Loucy (cell line): ENCODE measurements at regions not wholly inside any gene's neighbourhood (a gene's known extent, or its start where the extent isn't known, plus 50 kb on each side); places are given as distances from the start of the nearest gene placed in this dataset.

Experiments used
- H2AFZ ChIP-seq: fragments of 200-600 bp; sonication (generic); 2 replicates; pipeline ENCODE4 v1.6.0; 2016; ENCODE audit warnings: antibody characterized with exemption, mild to moderate bottlenecking, low read length, moderate library complexity
- H3F3A ChIP-seq: fragments of 200-600 bp; 2 replicates; pipeline ENCODE4 v1.6.0; 2016; ENCODE audit warnings: antibody characterized with exemption, low read depth, mild to moderate bottlenecking
- H3K27me3 ChIP-seq: fragments of 200-600 bp; sonication (generic); 2 replicates; pipeline ENCODE4 v1.6.1; 2014; ENCODE audit warnings: low read length, mild to moderate bottlenecking; ENCODE audit not compliant: insufficient read depth, poor library complexity, severe bottlenecking
- H3K36me3 ChIP-seq: fragments of 200-600 bp; sonication (generic); 2 replicates; pipeline ENCODE4 v1.6.1; 2016; ENCODE audit warnings: low read length; ENCODE audit not compliant: insufficient read depth
- H3K4me1 ChIP-seq: fragments of 200-600 bp; sonication (generic); 2 replicates; pipeline ENCODE4 v1.5.1; 2014; ENCODE audit warnings: low read length, mild to moderate bottlenecking; ENCODE audit not compliant: insufficient read depth, poor library complexity, severe bottlenecking
- H3K4me2 ChIP-seq: fragments of 200-600 bp; sonication (generic); 2 replicates; pipeline ENCODE4 v1.6.0; 2014; ENCODE audit warnings: antibody characterized with exemption, low read length, low read depth, mild to moderate bottlenecking; ENCODE audit not compliant: poor library complexity, severe bottlenecking
- H3K4me3 ChIP-seq: fragments of 200-600 bp; sonication (generic); 2 replicates; pipeline ENCODE4 v1.5.1; 2014; ENCODE audit warnings: low read length, mild to moderate bottlenecking, mixed read lengths; ENCODE audit not compliant: poor library complexity, severe bottlenecking
- H3K79me2 ChIP-seq: fragments of 200-600 bp; sonication (generic); 2 replicates; pipeline ENCODE4 v1.6.1; 2014; ENCODE audit warnings: low read length; ENCODE audit not compliant: insufficient read depth
- H3K9ac ChIP-seq: fragments of 200-600 bp; sonication (generic); 2 replicates; pipeline ENCODE4 v1.6.0; 2014; ENCODE audit warnings: mild to moderate bottlenecking, low read depth, low read length, moderate library complexity; ENCODE audit not compliant: poor library complexity, severe bottlenecking
- H3K9me2 ChIP-seq: fragments of 200-600 bp; sonication (generic); replicated peaks from 2 replicates; pipeline ENCODE4 v1.6.1; 2016; ENCODE audit warnings: low read depth, low read length, mixed read lengths
- H3K9me3 ChIP-seq: fragments of 200-600 bp; sonication (generic); 2 replicates; pipeline ENCODE4 v1.6.1; 2014; ENCODE audit warnings: mild to moderate bottlenecking, antibody characterized with exemption, low read length, low read depth; ENCODE audit not compliant: insufficient read depth
- H4K20me1 ChIP-seq: fragments of 200-600 bp; sonication (generic); 2 replicates; pipeline ENCODE4 v1.6.0; 2014; ENCODE audit warnings: antibody characterized with exemption, low read length, mild to moderate bottlenecking; ENCODE audit not compliant: insufficient read depth, poor library complexity, severe bottlenecking
- CTCF ChIP-seq: fragments of 200-600 bp; sonication (generic); conservative IDR thresholded peaks from 2 replicates; pipeline ENCODE4 v1.5.1; 2014; ENCODE audit warnings: mild to moderate bottlenecking, antibody characterized with exemption, low read length
- EZH2phosphoT487 ChIP-seq: fragments of 200-600 bp; IDR thresholded peaks from 2 replicates; pipeline ENCODE4 v1.6.1; 2018; ENCODE audit warnings: antibody characterized with exemption, mild to moderate bottlenecking, moderate library complexity, borderline replicate concordance

- TF ChIP-seq CTCF, result no peak
- TF ChIP-seq EZH2phosphoT487, result no peak
- Histone ChIP-seq H3K4me2 (no peak overlapping the region), H3K79me2 (no peaks in the 10 kb centered on the region), H3K36me3 (no peaks in the 10 kb centered on the region), H3K9me2 (no peaks in the 10 kb centered on the region), H3K4me1 (no peaks in the 10 kb centered on the region), H3K27me3 (no peaks in the 10 kb centered on the region), H4K20me1 (no peaks in the 10 kb centered on the region), H3K4me3 (no peak overlapping the region), H3K9me3 (no peaks in the 10 kb centered on the region; the same call in 1 of the 2 replicates), H3F3A (no peaks in the 10 kb centered on the region), H2AFZ (no peak overlapping the region), H3K9ac (no peak overlapping the region)
These were observed 461.6 kb upstream of the ID4 start for GRCh38 chr6:19375613-19376012.

- Histone ChIP-seq H3K36me3 (no peaks in the 10 kb centered on the region), H4K20me1 (no peaks in the 10 kb centered on the region), H3K4me3 (no peak overlapping the region), H3K9me3 (no peaks in the 10 kb centered on the region; the same call in 1 of the 2 replicates), H3K27me3 (no peaks in the 10 kb centered on the region), H3K9ac (no peak overlapping the region), H3K4me2 (no peak overlapping the region), H3K4me1 (no peaks in the 10 kb centered on the region), H3F3A (no peaks in the 10 kb centered on the region), H3K79me2 (no peaks in the 10 kb centered on the region), H3K9me2 (no peaks in the 10 kb centered on the region), H2AFZ (no peak overlapping the region)
- TF ChIP-seq EZH2phosphoT487, result no peak
- TF ChIP-seq CTCF, result no peak
These were observed 459.4 kb upstream of the ID4 start for GRCh38 chr6:19377722-19378121.

- Histone ChIP-seq H3F3A (no peaks in the 10 kb centered on the region), H4K20me1 (no peaks in the 10 kb centered on the region), H3K27me3 (no peaks in the 10 kb centered on the region), H3K9me3 (no peaks in the 10 kb centered on the region; the same call in 1 of the 2 replicates), H3K79me2 (no peaks in the 10 kb centered on the region), H3K36me3 (no peaks in the 10 kb centered on the region), H2AFZ (no peak overlapping the region), H3K4me2 (no peak overlapping the region), H3K9me2 (no peaks in the 10 kb centered on the region), H3K4me3 (no peak overlapping the region), H3K4me1 (no peaks in the 10 kb centered on the region), H3K9ac (no peak overlapping the region)
- TF ChIP-seq EZH2phosphoT487 (no peak), CTCF (no peak)
These were observed 456.9 kb upstream of the ID4 start for GRCh38 chr6:19380293-19380692.
